Transverse colon (tissue), 3 donors: ENCODE measurements at regions not wholly inside any gene's neighbourhood (a gene's known extent, or its start where the extent isn't known, plus 50 kb on each side); places are given as distances from the start of the nearest gene placed in this dataset.

Experiments
- CTCF ChIP-seq, 5 experiments: fragments of 200-600 bp in 3 of 5; fragments of 450-650 bp in 2 of 5; sonication (generic) in 3 of 5; IDR thresholded peaks; 1 replicate in 2 of 5; 2 replicates in 3 of 5; pipeline ENCODE4 v1.5.1; 2016 to 2017; ENCODE audit warnings: antibody characterized with exemption in 5 of 5, inconsistent platforms in 3 of 5, mild to moderate bottlenecking in 2 of 5, moderate library complexity in 1 of 5
- EP300 ChIP-seq: sonication (generic); formaldehyde crosslinking; IDR thresholded peaks from one replicate; pipeline ENCODE4 v1.6.1; 2017; ENCODE audit warnings: antibody characterized with exemption, low read depth

- TF ChIP-seq CTCF (IDR thresholded peaks at IDR 0.05) (no peak), EP300 (no peak)
Observed at GRCh38 chr3:26090589-26090988, 300.7 kb downstream of the OXSM start.
